Central memory CD4-positive, alpha-beta T cell (primary cell): ENCODE measurements at regions not wholly inside any gene's neighbourhood (a gene's known extent, or its start where the extent isn't known, plus 50 kb on each side); places are given as distances from the start of the nearest gene placed in this dataset.
"Not testable (repeated sequence)": the region's sequence is repeated elsewhere in the genome, so short reads cannot be mapped to it uniquely, and the experiment has no call there.

ENCODE experiments used
- DNase-seq: peaks from one replicate; pipeline ENCODE4 v3.0.0; 2022

- no peak for DNase-seq
Measured at GRCh38 chr2:7691961-7692656, 774.9 kb downstream of the RNF144A start.

GRCh38 chr2:7692657-7693161 lies 775.5 kb downstream of the RNF144A start:
- no peak for DNase-seq

GRCh38 chr2:7693246-7694075 lies 776.2 kb downstream of the RNF144A start:
- DNase-seq: no peak

GRCh38 chr2:7694076-7694985 lies 777.1 kb downstream of the RNF144A start:
- no peak for DNase-seq

GRCh38 chr2:7696556-7696955 lies 779.3 kb downstream of the RNF144A start:
- DNase-seq: not testable (repeated sequence)

GRCh38 chr2:7697052-7697451 lies 779.8 kb downstream of the RNF144A start:
- no peak for DNase-seq

- no peak for DNase-seq
Measured at GRCh38 chr2:7701791-7702190, 784.6 kb downstream of the RNF144A start.

GRCh38 chr2:7703048-7703447 lies 785.8 kb downstream of the RNF144A start:
- DNase-seq: no peak

- no peak for DNase-seq
Measured at GRCh38 chr2:7703543-7704144, 786.4 kb downstream of the RNF144A start.

GRCh38 chr2:7704296-7704865 lies 787.2 kb downstream of the RNF144A start:
- DNase-seq: no peak

- no peak for DNase-seq
Measured at GRCh38 chr2:7706791-7707190, 789.6 kb downstream of the RNF144A start.

- DNase-seq: no peak
Measured at GRCh38 chr2:7707723-7708122, 790.5 kb downstream of the RNF144A start.

- no peak for DNase-seq
Measured at GRCh38 chr2:7709907-7710306, 792.7 kb downstream of the RNF144A start.

GRCh38 chr2:7711167-7711566 lies 794.0 kb downstream of the RNF144A start:
- no peak for DNase-seq

GRCh38 chr2:7719876-7720275 lies 802.7 kb downstream of the RNF144A start:
- no peak for DNase-seq

- no peak for DNase-seq
Measured at GRCh38 chr2:7721413-7721995, 804.3 kb downstream of the RNF144A start.

GRCh38 chr2:7722212-7722910 lies 805.1 kb downstream of the RNF144A start:
- DNase-seq: no peak

GRCh38 chr2:7724336-7724735 lies 807.1 kb downstream of the RNF144A start:
- no peak for DNase-seq

GRCh38 chr2:7725171-7725849 lies 808.1 kb downstream of the RNF144A start:
- DNase-seq: peak; percentile 56

GRCh38 chr2:7725850-7726242 lies 808.6 kb downstream of the RNF144A start:
- DNase-seq: no peak
